GM19452 (cell line): ENCODE measurements at regions not wholly inside any gene's neighbourhood (a gene's known extent, or its start where the extent isn't known, plus 50 kb on each side); places are given as distances from the start of the nearest gene placed in this dataset.
A peak's percentile ranks its signal among the peaks of the same experiment; 100 is the strongest.

Experiments used
- ATAC-seq: cut with Tn5 transposase; IDR thresholded peaks from one replicate; pipeline ENCODE4 v1.9.1; 2021; ENCODE audit not compliant: unreplicated experiment

DNA sequence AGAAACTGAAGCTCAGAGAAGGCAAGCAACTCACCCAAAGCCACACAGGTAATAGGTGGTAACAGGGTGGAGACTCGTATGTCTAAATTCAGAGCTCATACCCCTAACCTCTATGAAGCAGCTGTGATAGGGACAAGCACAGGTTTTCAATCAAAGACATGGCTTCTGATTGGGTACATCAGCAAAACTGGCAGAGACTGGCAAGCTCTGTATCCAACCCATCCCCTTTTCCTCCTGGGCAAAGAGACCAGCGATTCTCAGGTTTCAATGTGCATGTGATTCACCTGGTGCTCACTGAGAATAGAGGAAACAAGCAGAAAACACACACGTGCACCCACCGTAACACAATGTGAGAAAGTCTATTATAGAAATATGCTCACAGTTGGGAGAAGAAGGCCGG lies 153.0 kb downstream of the SMIM20 start:
- ATAC-seq = no peak

DNA sequence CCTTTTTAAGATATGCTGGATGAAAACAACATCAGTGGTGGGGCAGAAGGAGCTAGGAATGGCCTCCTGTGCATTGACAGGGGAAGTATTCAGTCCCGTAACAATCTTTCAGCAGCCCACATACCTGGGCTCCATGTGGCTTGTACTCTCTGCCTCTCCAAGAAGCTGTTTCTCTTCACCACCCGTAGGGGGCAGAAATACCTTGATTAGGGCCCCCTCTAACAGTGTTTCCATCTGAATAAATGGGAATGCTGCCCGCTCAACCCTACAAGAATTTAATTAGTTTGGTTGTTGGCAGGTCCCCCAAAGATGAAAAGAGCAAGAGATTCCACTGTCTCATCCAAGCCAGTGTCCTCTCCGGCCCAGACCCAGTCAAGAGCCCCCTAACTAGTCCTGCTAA lies 155.2 kb downstream of the SMIM20 start:
- ATAC-seq = no peak

DNA sequence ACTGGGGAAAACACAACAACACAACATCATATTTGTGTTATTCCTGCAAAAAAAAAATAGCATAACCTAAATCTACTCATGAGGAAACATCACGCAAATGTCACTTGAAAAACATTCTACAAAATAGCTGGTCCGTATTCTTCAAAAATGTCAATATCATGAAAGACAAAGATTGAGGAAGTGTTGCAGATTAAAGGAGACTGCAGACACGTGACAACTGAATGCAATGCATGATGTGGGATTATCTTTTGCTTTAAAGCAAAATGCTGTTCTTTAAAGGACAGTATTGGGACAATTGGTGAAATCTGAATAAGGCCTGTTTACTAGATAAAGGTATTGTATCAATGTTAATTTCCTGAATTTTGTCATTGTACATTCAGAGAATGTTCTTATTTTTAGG lies 157.7 kb downstream of the SMIM20 start:
- no peak for ATAC-seq

DNA sequence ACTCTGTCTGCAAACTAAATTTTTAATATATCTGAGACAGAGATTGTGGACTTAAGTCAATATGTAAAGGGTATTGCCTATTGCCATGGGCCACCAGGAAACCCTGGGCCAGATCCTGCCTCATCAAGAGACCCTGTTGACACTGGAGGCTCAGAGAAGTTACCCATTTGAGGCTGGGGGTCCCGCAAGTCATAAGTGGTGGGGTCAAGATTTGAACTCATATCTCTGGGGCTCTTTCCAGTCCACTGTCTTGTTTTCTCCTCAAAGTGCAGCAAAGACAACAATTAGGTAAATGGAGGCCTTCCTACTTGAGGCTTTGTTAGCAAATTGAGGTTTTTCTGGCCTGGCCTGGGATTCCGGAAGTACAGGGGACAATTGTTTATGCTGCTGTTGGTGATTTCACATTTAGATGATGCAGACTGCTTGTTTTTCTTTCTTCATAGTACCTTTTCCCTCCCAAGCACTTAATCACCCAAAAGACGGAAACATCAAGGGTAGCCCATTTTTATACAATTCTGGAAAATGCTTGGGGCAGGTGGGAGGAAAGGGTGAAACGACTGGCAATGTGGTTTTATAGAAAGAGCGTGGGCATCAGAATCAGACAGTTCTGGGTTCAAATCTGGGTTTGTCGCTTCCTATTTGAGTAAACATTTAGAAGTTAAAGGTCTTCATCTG lies 160.0 kb downstream of the SMIM20 start:
- no peak for ATAC-seq

DNA sequence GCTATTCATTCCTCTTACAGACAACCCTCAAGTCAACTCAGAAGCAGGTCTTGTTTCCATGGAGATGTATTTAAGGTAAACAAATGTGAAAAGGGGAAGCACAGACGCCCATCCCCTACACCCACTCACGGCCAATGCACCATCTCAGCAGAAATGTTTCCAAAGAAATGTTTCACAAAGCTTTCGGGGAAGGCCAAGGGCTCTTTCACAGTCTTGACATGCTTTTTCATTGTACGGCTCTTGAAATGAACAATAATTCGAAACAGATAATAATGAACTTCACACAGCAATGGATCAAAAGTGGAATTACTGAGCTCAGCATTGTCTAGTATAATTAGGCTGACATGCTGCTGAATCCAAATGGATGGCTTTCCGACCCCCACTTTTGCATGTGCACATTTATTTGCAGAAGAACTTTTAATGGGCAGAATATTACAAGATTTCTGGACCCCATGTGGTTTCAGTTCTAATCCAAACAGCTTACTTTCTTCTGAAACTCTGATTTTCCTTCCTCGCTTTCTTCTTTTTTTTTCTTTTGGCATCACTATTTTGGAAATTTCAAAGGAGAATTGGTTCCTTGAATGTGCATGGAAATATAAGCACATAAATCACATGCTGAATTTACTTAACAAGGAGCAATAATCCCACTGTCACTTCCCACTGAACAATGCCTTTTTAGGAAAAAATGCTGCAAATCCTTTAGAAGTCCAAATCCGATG lies 160.9 kb downstream of the SMIM20 start:
- peak; percentile 64 for ATAC-seq

DNA sequence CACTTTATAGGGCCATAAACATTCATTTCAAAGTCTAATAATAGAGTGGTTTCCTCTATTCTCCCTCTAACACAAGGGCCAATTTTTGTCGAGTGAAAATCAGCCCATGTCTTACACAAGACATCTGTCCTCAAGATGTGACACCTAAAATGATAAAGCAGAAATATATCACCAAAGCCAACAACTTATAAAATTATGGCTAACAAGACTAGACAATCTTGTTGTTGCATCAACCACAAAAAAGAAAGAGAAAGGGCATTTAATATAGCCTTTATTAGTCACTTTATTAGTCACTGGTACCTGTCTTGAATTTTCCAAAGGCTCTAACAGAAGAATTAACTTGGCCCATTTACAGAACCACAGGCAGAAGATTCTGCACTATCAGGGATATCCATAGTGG lies 161.6 kb downstream of the SMIM20 start:
- ATAC-seq = peak; percentile 17

DNA sequence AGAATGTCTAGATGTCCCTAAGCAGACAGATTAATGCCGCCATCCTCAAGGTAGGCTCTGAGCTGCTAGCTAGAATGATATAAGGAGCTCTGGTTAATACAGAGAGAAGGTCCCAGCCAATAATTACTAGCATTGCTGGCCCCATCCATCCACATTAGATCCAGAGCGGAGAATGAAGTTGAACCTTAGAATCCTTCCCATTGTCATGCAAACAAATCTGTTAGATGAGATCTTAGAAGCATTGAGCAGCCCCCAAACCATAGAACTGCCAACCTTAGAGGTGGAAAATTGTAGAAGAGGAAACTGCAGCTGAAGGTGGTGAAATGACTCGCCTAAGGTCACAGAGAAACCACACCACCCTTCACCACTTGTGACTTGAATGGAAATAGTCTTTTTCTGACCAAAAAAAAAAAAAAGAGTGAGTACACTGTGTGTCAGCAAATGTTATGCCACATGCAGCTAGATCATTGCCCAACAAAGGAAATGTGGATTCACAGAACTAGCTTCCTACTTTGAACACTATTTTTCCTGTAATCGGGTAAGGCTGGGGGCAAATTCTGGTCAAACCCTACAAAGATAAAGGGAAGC lies 162.1 kb downstream of the SMIM20 start:
- peak; percentile 86 for ATAC-seq

DNA sequence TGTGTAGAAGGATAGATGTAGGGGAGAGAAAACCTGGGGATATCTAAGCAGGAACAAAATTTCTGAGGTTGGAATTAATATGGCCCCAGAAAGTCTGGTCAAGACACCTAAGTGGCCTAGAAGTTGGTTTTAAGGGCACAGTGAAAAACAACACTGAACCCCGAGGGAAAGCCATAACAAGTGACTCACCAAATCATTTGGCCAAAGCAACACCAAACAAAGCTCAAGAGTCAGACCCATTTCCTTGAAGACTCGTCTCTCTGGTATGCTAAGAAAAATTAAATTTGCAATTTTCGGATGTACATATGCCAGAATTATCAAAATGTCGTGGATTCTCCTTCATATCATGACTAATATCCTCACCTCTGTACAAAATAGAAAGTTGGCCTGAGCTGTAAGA lies 162.9 kb downstream of the SMIM20 start:
- no peak for ATAC-seq

DNA sequence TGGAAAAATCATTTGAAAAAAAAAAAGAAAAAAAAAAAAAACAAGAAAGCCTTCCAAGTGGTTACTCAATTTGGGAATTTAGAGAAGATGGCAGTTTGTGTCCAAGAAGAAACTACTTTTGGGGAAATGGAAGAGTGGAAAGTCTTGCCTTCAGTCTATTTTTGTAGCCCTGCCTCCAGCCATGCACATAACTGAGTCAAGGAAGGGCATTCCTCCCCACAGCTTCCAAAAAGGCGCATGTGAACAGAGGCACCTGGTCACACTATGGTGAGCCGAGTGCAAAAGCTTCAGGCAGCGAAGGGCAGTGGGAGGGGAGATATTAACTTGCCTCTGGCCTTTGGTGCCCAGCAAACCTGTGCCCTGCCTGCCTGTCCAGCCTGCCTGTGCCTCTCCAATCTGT lies 163.7 kb downstream of the SMIM20 start:
- ATAC-seq = no peak

DNA sequence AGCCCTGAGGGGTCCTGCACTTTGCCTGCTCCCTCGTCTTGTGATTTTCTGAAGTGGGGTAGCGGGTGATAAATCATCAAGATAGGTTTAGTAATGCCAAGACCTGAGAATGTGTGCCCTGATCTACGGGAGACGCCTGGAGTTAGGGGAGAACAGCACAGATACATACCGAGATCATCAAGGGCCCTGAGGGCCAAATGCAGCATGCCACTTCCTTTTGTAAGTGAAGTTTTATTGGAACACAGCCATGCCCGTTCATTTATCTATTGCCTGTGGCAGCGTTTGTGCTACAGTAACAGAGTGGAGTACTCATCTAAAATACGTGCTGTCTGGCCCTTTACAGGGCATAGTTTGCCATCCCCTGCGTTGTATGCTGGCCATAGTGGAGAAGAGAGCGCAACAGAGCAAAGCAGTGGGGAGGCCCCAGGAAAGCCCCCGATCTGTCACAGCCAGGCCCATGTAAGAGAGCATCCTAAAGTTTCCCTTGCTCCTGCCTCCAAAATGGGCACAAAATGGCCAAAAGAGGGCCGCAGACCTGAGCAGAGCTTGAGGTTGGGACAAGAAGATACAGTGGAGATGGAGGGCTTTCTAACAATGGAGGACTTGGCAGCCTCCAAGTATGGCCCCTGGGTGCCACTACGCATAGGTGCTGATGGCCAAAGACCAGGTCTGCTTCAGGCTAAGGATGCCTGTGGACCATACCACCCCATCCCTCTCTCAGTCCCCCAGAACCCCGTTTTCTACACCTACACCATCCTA lies 167.0 kb downstream of the SMIM20 start:
- ATAC-seq = no peak

DNA sequence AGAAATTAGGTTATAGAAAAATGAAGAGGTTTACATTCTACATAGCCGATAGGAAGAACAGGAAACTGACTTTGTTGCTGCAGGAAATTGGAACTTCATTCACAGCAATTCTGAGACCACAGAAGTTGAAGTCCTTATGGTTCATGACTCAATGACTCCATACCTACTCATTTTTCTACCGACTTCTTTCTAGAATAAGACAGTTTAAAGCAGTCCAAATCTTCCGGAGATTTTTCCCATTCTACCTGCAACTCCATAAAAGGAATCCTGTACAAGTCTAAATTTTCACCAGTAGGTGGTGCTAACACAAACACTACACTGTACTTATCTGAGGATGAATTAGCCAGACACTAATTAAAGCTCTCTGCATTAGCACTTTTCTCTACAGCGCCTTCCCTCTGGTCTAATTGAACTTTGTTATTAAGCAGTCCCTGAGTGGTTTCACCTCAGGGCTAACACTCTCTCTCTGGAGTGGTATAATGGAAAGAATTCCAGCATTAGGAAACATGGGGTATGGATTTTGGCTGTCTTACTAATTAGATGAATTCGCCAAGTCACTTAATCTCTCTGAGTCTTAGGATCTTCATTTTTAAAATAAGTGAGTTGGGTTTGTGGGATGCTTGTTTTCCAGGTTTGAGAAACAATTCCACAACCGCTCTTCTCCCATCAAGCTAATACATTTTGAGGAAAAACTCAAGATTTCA lies 167.9 kb downstream of the SMIM20 start:
- no peak for ATAC-seq

DNA sequence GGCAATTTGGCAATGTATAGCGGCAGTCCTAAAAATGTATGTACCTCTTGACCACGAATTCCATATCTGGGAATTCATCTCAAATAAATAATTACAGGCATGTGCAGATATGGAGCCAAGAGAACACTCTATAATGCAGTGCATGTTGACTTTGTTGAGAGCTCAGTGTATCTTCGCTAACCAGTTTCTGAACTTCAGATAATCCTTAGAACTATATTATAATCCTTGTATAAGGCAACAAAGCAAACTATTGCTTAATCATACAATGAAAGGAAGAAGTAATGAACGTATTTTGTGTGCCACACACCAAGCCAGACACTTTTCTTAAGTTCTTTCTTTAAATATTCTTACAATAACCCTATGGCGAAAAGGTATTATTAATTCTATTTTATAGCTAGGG lies 168.5 kb downstream of the SMIM20 start:
- ATAC-seq = no peak

DNA sequence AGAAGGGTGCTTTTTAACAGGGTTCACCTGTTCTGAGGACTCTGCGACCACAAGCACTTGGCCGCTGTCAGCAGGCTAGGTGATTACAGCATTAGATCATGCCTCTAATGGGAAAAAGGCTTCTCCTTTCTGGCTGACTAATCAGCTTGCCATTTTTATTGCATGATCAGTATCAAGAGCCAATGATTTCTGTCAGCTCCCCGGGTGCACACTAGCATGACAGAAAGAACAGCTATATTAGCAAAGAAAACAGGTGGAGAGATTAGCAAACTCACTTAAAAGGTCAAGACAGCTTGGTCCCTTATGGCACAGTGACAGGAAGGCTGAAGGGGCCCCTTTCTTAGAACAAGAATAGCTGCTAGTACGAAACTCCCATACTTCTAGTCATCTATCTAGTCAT lies 170.0 kb downstream of the SMIM20 start:
- peak; percentile 46 for ATAC-seq

DNA sequence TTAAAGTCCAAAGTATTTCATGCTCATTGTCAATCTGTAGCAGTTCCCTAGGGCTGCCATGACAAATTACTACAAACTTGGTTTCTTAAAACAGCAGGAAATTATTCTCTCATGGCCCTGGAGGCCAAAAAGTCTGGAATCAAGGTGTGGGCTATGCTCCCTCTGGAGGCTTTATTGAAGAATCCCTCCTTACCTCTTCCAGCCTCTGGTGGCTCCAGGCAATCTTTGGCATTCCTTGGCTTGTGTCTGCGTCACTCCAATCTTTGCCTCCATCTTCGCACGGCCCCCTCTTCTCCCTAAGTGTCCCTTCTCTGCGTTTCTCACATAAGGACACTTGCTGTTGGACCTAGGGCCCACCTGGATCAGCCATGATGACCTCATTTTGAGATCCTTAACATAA lies 170.4 kb downstream of the SMIM20 start:
- ATAC-seq = no peak

DNA sequence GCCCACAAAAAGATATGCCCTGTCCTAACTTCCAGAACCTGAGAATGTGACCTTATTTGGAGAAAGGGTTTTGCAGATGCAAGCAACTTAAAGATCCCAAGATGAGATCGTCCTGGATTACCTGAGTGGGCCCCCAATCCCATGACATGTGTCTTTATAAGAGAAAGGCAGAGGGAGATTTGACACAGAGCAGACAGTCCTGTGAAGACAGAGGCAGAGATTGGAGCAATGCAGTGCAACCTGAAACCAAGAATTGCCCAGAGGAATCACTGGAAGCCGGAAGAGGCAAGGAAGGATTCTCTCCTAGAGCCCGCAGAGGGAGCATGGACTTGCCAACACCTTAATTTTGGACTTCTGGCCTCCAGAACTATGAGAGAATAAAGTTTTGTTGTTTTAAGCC lies 171.5 kb downstream of the SMIM20 start:
- ATAC-seq = no peak

DNA sequence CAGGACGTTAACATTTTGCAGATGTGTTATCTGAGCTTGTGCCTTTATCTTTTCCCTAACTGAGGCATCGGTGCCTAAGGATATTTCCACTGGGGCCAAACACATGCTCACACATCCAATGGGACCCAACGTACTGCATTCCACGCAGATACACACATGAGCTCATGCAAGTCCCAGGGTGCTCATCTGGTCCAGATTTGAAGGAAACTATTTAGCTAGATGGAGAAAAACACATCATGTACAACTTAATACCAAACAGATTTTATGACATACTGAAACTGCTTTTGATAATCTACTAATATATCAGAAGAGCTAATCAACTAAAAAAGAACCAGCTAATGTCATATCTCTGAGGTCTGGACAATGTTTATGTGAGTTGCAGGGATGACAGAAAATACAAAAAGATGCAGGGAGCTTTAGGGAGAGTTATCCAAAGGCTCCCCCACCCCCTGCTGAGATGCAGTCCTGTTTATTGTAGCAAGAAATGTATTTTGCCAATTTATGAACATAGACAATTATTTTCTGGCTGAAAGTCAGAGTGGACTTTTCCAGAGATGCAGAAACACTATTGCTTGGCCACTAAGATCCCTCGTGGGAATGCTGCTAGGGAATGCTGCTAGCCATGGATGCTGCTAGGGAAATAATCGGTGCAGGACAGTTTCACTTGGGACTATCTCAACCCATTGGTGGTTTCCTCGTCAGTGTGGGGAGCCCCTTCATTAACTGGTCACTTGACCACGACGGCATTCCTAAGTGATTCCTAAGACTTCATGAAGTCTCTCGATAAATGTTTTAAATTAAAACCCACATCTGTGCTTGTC lies 172.8 kb downstream of the SMIM20 start:
- no peak for ATAC-seq

DNA sequence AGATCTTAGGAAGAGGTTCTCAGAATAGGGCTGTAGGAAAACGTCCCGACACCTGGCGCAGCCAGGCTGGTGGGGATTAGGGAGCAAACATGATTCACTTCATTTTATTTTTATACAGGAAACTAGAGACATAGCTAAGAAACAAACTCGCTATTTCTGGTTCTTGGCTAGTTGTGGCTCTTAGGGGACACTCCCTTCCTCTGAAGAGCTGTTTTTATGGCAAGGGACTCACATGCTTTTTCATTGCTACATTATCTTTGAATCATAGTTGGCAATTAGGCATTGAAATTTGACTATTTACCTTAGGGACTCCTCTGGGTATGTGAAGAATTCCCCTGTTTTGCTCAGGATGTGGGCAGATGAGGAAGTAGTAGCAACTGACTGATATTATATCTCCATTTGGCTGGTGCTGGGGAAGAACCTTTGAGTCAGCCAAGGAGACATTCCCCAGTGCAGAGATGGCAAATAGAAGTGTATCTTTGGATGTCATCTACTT lies 174.5 kb downstream of the SMIM20 start:
- peak; percentile 74 for ATAC-seq

DNA sequence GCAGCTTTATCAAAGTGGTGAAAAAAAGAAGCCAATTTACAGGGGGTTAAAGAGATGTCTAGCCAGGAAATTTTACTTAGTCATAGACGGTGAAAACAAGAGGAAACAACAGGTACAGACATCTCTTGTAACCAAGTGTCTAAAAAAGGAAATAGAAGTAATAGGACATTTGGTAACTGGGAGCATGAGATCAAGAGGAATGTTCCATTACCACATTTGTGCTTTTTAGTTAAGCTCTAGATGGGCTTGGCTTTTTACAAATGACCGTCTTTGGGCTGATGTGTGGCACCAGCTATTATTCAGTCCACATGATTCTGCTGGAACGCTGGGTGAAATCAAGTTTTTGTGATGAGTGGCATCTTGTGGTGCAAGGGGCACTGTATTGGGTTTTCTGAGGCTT lies 179.5 kb downstream of the SMIM20 start:
- ATAC-seq = no peak

DNA sequence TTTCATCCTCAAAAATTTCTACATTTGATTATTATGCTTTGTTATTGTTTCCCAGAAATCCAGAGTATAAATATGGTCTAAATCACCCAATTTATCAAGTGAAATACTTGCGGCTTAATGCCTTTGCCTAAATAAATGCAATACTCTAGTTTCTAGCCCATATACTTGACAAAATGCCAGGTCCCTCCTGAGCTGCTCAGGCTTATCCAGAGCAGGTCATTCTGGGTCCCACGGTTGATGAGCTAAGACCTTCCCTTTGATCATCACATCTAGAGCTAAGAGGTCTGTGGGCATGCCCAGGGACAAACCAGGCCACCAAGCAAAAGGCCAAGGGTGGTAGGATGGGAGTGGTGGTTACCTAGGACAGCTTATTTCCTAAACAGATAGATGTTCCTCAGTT lies 180.1 kb downstream of the SMIM20 start:
- no peak for ATAC-seq

DNA sequence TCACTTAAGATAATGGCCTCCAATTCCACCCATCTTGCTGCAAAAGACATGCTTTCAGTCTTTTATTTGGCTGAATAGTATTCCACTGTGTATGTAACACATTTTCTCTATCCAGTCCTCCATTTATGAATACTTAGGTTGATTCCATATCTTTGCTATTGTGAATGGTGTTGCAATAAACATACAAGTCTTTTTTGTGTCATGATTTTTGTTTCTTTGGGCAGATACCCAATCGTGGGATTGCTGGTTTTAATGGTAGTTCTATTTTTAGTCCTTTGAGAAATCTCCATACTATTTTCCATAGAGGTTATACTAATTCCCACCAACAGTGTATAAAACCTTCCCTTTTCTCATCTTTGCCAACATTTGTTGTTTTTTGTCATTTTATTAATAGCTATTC lies 180.9 kb downstream of the SMIM20 start:
- ATAC-seq = no peak
